Liver (tissue), 7 donors: ENCODE measurements at regions not wholly inside any gene's neighbourhood (a gene's known extent, or its start where the extent isn't known, plus 50 kb on each side); places are given as distances from the start of the nearest gene placed in this dataset.

Experiments used
- DNase-seq: peaks from one replicate; pipeline ENCODE4 v3.0.0-alpha.2; 2017; ENCODE audit warnings: low spot score
- H3K27ac ChIP-seq, 2 donors: one replicate each; pipeline ENCODE4 v1.7.0; 2013; ENCODE audit warnings: inconsistent platforms in 2 of 2, low read length in 2 of 2, control low read depth in 1 of 2, low read depth in 1 of 2, mild to moderate bottlenecking in 1 of 2
- H3K27me3 ChIP-seq, 4 donors: one replicate each; pipeline versions ENCODE4 v1.6.1 to v1.7.0; 2013; ENCODE audit warnings: low read length in 3 of 4, inconsistent platforms in 1 of 4, mild to moderate bottlenecking in 1 of 4, moderate library complexity in 1 of 4; ENCODE audit not compliant: control insufficient read depth in 4 of 4, insufficient read depth in 4 of 4
- H3K36me3 ChIP-seq, 4 donors: one replicate each; pipeline versions ENCODE4 v1.6.1 to v1.7.0; 2013; ENCODE audit warnings: low read length in 3 of 4, mild to moderate bottlenecking in 3 of 4, low read depth in 1 of 4, moderate library complexity in 1 of 4; ENCODE audit not compliant: control insufficient read depth in 4 of 4, insufficient read depth in 3 of 4
- H3K4me1 ChIP-seq, 4 donors: one replicate each; pipeline versions ENCODE4 v1.6.1 to v1.7.0; 2013; ENCODE audit warnings: low read length in 3 of 4, mild to moderate bottlenecking in 3 of 4, moderate library complexity in 1 of 4; ENCODE audit not compliant: control insufficient read depth in 4 of 4, insufficient read depth in 4 of 4
- H3K4me3 ChIP-seq, 3 donors: one replicate each; pipeline versions ENCODE4 v1.6.1 to v1.7.0; 2013; ENCODE audit warnings: low read length in 3 of 3, control low read depth in 1 of 3, low read depth in 1 of 3, mild to moderate bottlenecking in 1 of 3
- H3K9ac ChIP-seq, 2 donors: one replicate each; pipeline ENCODE4 v1.7.0; 2013; ENCODE audit warnings: low read length in 2 of 2, mild to moderate bottlenecking in 2 of 2, moderate library complexity in 2 of 2, control low read depth in 1 of 2, low read depth in 1 of 2
- H3K9me3 ChIP-seq, 4 donors: one replicate each; pipeline versions ENCODE4 v1.6.1 to v1.7.0; 2013; ENCODE audit warnings: low read length in 3 of 4; ENCODE audit not compliant: control insufficient read depth in 4 of 4
- EGR1 ChIP-seq, 2 donors: IDR thresholded peaks; 2 replicates each; pipeline ENCODE4 v1.6.1; 2016 to 2018; ENCODE audit warnings: antibody characterized with exemption in 2 of 2, low read depth in 2 of 2
- FOXA1 ChIP-seq: IDR thresholded peaks from 2 replicates; pipeline ENCODE4 v1.6.1; 2016; ENCODE audit warnings: antibody characterized with exemption
- FOXA2 ChIP-seq: IDR thresholded peaks from 2 replicates; pipeline ENCODE4 v1.6.1; 2016; ENCODE audit warnings: antibody characterized with exemption
- GABPA ChIP-seq, 2 donors: IDR thresholded peaks in 1 of 2; conservative IDR thresholded peaks in 1 of 2; 2 replicates each; pipeline ENCODE4 v1.6.1; 2016; ENCODE audit warnings: antibody characterized with exemption in 2 of 2, mild to moderate bottlenecking in 1 of 2, moderate library complexity in 1 of 2
- HNF4A ChIP-seq, 2 donors: conservative IDR thresholded peaks; 2 replicates each; pipeline ENCODE4 v1.6.1; 2016; ENCODE audit warnings: antibody characterized with exemption in 2 of 2, mild to moderate bottlenecking in 2 of 2
- HNF4G ChIP-seq: IDR thresholded peaks from 2 replicates; pipeline ENCODE4 v1.6.1; 2016; ENCODE audit warnings: antibody characterized with exemption
- JUND ChIP-seq, 2 donors: IDR thresholded peaks; 2 replicates each; pipeline ENCODE4 v1.6.1; 2016; ENCODE audit warnings: antibody characterized with exemption in 2 of 2
- RAD21 ChIP-seq, 2 donors: IDR thresholded peaks; 2 replicates each; pipeline ENCODE4 v1.6.1; 2016; ENCODE audit warnings: antibody characterized with exemption in 2 of 2, mild to moderate bottlenecking in 2 of 2
- RXRA ChIP-seq, 2 donors: IDR thresholded peaks; 2 replicates each; pipeline ENCODE4 v1.6.1; 2017 to 2018; ENCODE audit warnings: antibody characterized with exemption in 2 of 2, mild to moderate bottlenecking in 1 of 2
- TAF1 ChIP-seq: conservative IDR thresholded peaks from 2 replicates; pipeline ENCODE4 v1.6.1; 2016; ENCODE audit warnings: antibody characterized with exemption, mild to moderate bottlenecking
- YY1 ChIP-seq: IDR thresholded peaks from 2 replicates; pipeline ENCODE4 v1.6.1; 2016; ENCODE audit warnings: antibody characterized with exemption, mild to moderate bottlenecking
- WGBS: extraction: QIAGEN DNeasy Blood & Tissue Kit; methylation state at CpG from one replicate; pipeline ENCODE4 v1.1.7; 2013; 5-methylcytosine and 5-hydroxymethylcytosine counted together
- TF ChIP-seq, protein P1 (sequence below): IDR thresholded peaks from 2 replicates; pipeline ENCODE4 v1.6.1; 2016; ENCODE audit warnings: antibody characterized with exemption
- TF ChIP-seq, protein P2 (sequence below): IDR thresholded peaks from 2 replicates; pipeline ENCODE4 v1.6.1; 2016; ENCODE audit warnings: antibody characterized with exemption, mild to moderate bottlenecking
- TF ChIP-seq, protein P3 (sequence below): IDR thresholded peaks from 2 replicates; pipeline ENCODE4 v1.6.1; 2016; ENCODE audit warnings: antibody characterized with exemption
- donor health status: healthy.
- donor health status: healthy.
- donor health status: healthy.
- donor health status: healthy.

DNA sequence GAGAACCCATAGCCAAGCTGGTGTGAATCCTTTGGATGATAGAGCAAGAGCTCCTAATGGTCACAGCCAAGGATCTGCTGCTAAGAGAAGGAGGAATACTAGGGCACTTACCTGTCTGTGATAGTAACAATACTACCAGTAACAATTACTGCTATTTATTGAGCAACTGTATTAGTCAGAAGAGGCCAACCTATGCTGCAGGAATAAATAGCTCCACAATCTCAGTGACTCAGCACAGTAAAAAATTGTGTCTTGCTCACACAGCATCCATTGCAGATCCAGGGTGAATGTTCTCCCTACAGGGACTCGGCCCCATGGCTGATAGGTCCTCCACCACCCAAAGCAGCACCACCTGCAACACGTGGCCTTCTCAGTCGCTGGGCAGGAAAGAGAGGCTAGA, 257.6 kb upstream of the ZMIZ1 start:
- peaks cover 0 to 9% (median 1%) of the 10 kb centered on the region in 4 donors for H3K27me3 ChIP-seq
- DNase-seq, result no peak
- WGBS, result 84% methylated on average over 3 of the region's 3 CpGs
- H3K4me1 ChIP-seq, result peaks cover 0 to 19% (median 4%) of the 10 kb centered on the region in 4 donors
- H3K27ac ChIP-seq, result no peak overlapping the region
- H3K9ac ChIP-seq, result no peak overlapping the region
- H3K9me3 ChIP-seq, result peaks cover 0 to 3% (median 0%) of the 10 kb centered on the region in 4 donors
- TF ChIP-seq GABPA (IDR thresholded peaks at IDR 0.05 in 1 of 2, conservative IDR thresholded peaks at IDR 0.05 in 1 of 2), result no peak
- no peak for TF ChIP-seq HNF4G
- TF ChIP-seq FOXA1, result no peak
- TF ChIP-seq HNF4A (conservative IDR thresholded peaks at IDR 0.05), result no peak
- TF ChIP-seq JUND (IDR thresholded peaks at IDR 0.05), result no peak
- no peak for TF ChIP-seq TAF1
- TF ChIP-seq, protein P1, sequence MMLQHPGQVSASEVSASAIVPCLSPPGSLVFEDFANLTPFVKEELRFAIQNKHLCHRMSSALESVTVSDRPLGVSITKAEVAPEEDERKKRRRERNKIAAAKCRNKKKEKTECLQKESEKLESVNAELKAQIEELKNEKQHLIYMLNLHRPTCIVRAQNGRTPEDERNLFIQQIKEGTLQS, result no peak
- TF ChIP-seq EGR1 (IDR thresholded peaks at IDR 0.05; ENCODE audit: low read depth in 2 of 2), result no peak
- no peak for TF ChIP-seq RXRA (IDR thresholded peaks at IDR 0.05)
- no peak for TF ChIP-seq FOXA2
- H3K36me3 ChIP-seq, result no peaks in the 10 kb centered on the region
- no peak overlapping the region for H3K4me3 ChIP-seq

DNA sequence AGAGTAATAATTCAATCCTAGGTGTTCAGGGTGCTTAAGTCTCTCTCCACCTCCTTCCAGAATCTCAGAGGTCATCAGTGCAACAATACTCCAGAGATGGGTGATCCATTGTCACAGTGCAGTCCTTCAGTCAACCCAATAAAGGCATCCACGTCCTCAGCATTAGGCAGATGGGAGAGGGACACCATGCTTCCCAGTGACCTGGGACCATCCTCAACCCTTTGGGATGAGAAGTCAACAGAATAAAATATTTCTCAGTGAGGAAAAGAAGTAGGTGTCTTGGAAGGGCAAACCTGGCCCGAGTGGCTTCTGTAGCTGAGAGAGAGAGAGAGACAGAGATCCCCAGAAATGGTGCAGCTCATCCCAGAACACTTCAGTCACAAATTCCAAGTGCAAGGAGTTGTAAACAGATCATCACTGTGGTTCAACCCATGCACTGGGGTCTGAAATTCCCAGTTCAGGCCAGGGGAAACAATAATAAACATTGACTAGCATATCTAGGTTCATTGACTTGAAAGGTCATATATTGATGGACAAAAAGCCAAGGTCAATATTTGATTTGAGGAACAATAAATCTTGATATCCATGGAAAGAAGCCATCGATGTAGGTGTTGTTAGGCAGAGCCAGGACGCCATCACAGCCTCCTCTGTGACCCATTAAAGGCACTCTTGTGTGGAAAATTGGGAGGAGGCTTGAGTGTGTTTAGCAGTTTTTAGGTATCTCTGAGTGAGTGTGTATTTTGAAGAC, 256.0 kb upstream of the ZMIZ1 start:
- H3K4me3 ChIP-seq, result no peak overlapping the region
- WGBS, result 50% methylated on average over 4 of the region's 4 CpGs
- H3K9me3 ChIP-seq, result peaks cover 0 to 3% (median 0%) of the 10 kb centered on the region in 4 donors
- TF ChIP-seq HNF4A (conservative IDR thresholded peaks at IDR 0.05), result peak; percentile 22 to 31
- TF ChIP-seq RXRA (IDR thresholded peaks at IDR 0.05), result peak; percentile 47 to 51
- TF ChIP-seq GABPA (IDR thresholded peaks at IDR 0.05 in 1 of 2, conservative IDR thresholded peaks at IDR 0.05 in 1 of 2), result no peak
- no peak overlapping the region for H3K9ac ChIP-seq
- peaks cover 0 to 19% (median 4%) of the 10 kb centered on the region in 4 donors for H3K4me1 ChIP-seq
- no peak overlapping the region for H3K27ac ChIP-seq
- H3K36me3 ChIP-seq, result no peaks in the 10 kb centered on the region
- DNase-seq, result no peak
- H3K27me3 ChIP-seq, result peaks cover 0 to 3% (median 1%) of the 10 kb centered on the region in 4 donors

DNA sequence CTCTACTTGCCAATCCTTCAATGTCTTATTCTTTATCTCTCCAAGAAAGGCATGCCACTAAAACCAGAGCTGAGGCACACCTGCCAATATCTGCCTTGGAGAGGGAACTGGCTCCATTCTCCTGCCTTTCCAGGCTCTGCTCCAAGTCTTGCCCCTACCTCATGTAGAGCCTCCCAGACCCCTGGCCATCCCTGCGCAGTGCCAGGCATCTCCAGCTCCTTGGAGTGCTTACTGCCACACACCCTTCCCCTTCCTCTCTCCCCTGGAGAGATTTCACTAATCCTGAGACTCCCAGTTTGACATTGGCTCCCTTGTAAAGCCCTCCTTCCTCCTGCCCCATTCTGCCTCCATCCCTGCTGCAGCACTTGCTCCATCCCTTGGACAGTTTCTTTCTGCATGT, 255.2 kb upstream of the ZMIZ1 start:
- peaks cover 0 to 3% (median 1%) of the 10 kb centered on the region in 4 donors for H3K27me3 ChIP-seq
- H3K9ac ChIP-seq, result no peak overlapping the region
- TF ChIP-seq RXRA (IDR thresholded peaks at IDR 0.05) (no peak), FOXA2 (no peak), RAD21 (IDR thresholded peaks at IDR 0.05) (no peak), YY1 (no peak), HNF4G (no peak), FOXA1 (no peak)
- TF ChIP-seq, protein P2, sequence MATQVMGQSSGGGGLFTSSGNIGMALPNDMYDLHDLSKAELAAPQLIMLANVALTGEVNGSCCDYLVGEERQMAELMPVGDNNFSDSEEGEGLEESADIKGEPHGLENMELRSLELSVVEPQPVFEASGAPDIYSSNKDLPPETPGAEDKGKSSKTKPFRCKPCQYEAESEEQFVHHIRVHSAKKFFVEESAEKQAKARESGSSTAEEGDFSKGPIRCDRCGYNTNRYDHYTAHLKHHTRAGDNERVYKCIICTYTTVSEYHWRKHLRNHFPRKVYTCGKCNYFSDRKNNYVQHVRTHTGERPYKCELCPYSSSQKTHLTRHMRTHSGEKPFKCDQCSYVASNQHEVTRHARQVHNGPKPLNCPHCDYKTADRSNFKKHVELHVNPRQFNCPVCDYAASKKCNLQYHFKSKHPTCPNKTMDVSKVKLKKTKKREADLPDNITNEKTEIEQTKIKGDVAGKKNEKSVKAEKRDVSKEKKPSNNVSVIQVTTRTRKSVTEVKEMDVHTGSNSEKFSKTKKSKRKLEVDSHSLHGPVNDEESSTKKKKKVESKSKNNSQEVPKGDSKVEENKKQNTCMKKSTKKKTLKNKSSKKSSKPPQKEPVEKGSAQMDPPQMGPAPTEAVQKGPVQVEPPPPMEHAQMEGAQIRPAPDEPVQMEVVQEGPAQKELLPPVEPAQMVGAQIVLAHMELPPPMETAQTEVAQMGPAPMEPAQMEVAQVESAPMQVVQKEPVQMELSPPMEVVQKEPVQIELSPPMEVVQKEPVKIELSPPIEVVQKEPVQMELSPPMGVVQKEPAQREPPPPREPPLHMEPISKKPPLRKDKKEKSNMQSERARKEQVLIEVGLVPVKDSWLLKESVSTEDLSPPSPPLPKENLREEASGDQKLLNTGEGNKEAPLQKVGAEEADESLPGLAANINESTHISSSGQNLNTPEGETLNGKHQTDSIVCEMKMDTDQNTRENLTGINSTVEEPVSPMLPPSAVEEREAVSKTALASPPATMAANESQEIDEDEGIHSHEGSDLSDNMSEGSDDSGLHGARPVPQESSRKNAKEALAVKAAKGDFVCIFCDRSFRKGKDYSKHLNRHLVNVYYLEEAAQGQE, result no peak
- TF ChIP-seq, protein P3, sequence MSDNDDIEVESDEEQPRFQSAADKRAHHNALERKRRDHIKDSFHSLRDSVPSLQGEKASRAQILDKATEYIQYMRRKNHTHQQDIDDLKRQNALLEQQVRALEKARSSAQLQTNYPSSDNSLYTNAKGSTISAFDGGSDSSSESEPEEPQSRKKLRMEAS, result no peak
- DNase-seq, result no peak
- peaks cover 0 to 19% (median 4%) of the 10 kb centered on the region in 4 donors for H3K4me1 ChIP-seq
- H3K36me3 ChIP-seq, result no peaks in the 10 kb centered on the region
- H3K4me3 ChIP-seq, result no peak overlapping the region
- WGBS, result 88% methylated on average over 1 of the region's 1 CpG
- H3K27ac ChIP-seq, result no peak overlapping the region
- H3K9me3 ChIP-seq, result peaks cover 0 to 3% (median 0%) of the 10 kb centered on the region in 4 donors
